GM06990 (cell line): ENCODE measurements at regions not wholly inside any gene's neighbourhood (a gene's known extent, or its start where the extent isn't known, plus 50 kb on each side); places are given as distances from the start of the nearest gene placed in this dataset.

Experiments
- DNase-seq: peaks from one replicate; pipeline ENCODE4 v3.0.0-alpha.2; 2011; ENCODE audit not compliant: insufficient read length; ENCODE audit errors: extremely low read depth
- H3K27me3 ChIP-seq: replicated peaks from 2 replicates; pipeline ENCODE4 v1.6.0; 2011; ENCODE audit warnings: low read length; ENCODE audit not compliant: control insufficient read depth, insufficient read depth
- H3K36me3 ChIP-seq: 2 replicates; pipeline ENCODE4 v1.5.1; 2011; ENCODE audit warnings: low read length; ENCODE audit not compliant: control insufficient read depth, insufficient read depth
- H3K4me3 ChIP-seq: replicated peaks from 2 replicates; pipeline ENCODE4 v1.5.1; 2011; ENCODE audit warnings: low read depth, mild to moderate bottlenecking, control low read depth, low read length
- CTCF ChIP-seq: IDR thresholded peaks from 2 replicates; pipeline ENCODE4 v1.5.1; 2011; ENCODE audit warnings: low read length, control low read depth, mild to moderate bottlenecking, inconsistent platforms; ENCODE audit not compliant: insufficient read depth, poor library complexity, severe bottlenecking

GRCh38 chr5:130981663-130982062 lies 183.4 kb downstream of the HINT1 start:
- Histone ChIP-seq H3K4me3 (no peak overlapping the region), H3K27me3 (no peaks in the 10 kb centered on the region), H3K36me3 (no peaks in the 10 kb centered on the region)
- no peak for DNase-seq
- no peak for TF ChIP-seq CTCF

GRCh38 chr5:130978475-130978874 lies 186.6 kb downstream of the HINT1 start:
- no peak for TF ChIP-seq CTCF
- Histone ChIP-seq H3K4me3 (no peak overlapping the region), H3K36me3 (no peaks in the 10 kb centered on the region), H3K27me3 (no peaks in the 10 kb centered on the region)
- no peak for DNase-seq

- no peaks in the 10 kb centered on the region for H3K36me3 ChIP-seq
- no peak for TF ChIP-seq CTCF
- DNase-seq = no peak
- H3K4me3 ChIP-seq = no peak overlapping the region
- H3K27me3 ChIP-seq = no peaks in the 10 kb centered on the region
Measured at GRCh38 chr5:130976493-130976892, 188.6 kb downstream of the HINT1 start.

- TF ChIP-seq CTCF = no peak
- DNase-seq = no peak
- Histone ChIP-seq H3K4me3 (no peak overlapping the region), H3K27me3 (no peaks in the 10 kb centered on the region), H3K36me3 (no peaks in the 10 kb centered on the region)
Measured at GRCh38 chr5:130975847-130976246, 189.2 kb downstream of the HINT1 start.

- H3K4me3 ChIP-seq = no peak overlapping the region
- TF ChIP-seq CTCF = no peak
- no peaks in the 10 kb centered on the region for H3K36me3 ChIP-seq
Measured at GRCh38 chr5:130975299-130975698, 189.8 kb downstream of the HINT1 start.

GRCh38 chr5:130974021-130974683 lies 190.9 kb downstream of the HINT1 start:
- DNase-seq = no peak
- TF ChIP-seq CTCF = no peak
- Histone ChIP-seq H3K27me3 (no peaks in the 10 kb centered on the region), H3K36me3 (no peaks in the 10 kb centered on the region), H3K4me3 (no peak overlapping the region)

More at GRCh38 chr5:130975299-130975698, 189.8 kb downstream of the HINT1 start:
- no peaks in the 10 kb centered on the region for H3K27me3 ChIP-seq
- DNase-seq = no peak
